ENCODE measurements at regions not wholly inside any gene's neighbourhood (a gene's known extent, or its start where the extent isn't known, plus 50 kb on each side); places are given as distances from the start of the nearest gene placed in this dataset.

DNA sequence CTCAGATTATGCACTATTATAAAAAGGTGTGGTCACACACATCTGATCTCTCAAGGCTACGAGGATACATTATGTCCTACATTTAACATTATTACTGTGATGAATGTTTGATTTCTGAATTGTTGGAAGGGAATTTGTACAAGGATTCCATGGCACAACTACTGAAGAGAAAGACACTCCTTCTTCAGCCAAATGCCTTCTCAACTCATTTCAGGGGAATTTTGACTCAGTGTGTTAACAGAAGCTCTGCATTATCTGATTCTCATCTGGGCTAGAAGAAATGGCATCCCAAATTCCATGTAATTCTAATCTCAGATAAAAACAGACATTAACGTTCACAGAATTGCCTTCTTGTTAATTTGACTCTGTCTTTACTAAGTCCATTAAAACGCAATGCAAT lies 477.7 kb downstream of the PDGFC start:
- TF ChIP-seq, protein P1, sequence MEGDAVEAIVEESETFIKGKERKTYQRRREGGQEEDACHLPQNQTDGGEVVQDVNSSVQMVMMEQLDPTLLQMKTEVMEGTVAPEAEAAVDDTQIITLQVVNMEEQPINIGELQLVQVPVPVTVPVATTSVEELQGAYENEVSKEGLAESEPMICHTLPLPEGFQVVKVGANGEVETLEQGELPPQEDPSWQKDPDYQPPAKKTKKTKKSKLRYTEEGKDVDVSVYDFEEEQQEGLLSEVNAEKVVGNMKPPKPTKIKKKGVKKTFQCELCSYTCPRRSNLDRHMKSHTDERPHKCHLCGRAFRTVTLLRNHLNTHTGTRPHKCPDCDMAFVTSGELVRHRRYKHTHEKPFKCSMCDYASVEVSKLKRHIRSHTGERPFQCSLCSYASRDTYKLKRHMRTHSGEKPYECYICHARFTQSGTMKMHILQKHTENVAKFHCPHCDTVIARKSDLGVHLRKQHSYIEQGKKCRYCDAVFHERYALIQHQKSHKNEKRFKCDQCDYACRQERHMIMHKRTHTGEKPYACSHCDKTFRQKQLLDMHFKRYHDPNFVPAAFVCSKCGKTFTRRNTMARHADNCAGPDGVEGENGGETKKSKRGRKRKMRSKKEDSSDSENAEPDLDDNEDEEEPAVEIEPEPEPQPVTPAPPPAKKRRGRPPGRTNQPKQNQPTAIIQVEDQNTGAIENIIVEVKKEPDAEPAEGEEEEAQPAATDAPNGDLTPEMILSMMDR (IDR thresholded peaks at IDR 0.05; ENCODE audit: low read depth, low read length, missing control alignments), result no peak
- DNase-seq (ENCODE audit: low read depth), result no peak
- no peak overlapping the region for H3K4me3 ChIP-seq (ENCODE audit: low read depth, low read length)
- in situ Hi-C loops (cut with HindIII; ENCODE audit: low sequenced_read_pairs), result no loop called here

GRCh38 chr4:156487107-156487506 lies 484.5 kb downstream of the PDGFC start:
- in situ Hi-C loops (cut with HindIII; ENCODE audit: low sequenced_read_pairs), result no loop called here
- no peak for DNase-seq (ENCODE audit: low read depth)
- H3K4me3 ChIP-seq (ENCODE audit: low read depth, low read length), result no peak overlapping the region
- TF ChIP-seq, protein P1 (IDR thresholded peaks at IDR 0.05; ENCODE audit: low read depth, low read length, missing control alignments), result no peak

DNA sequence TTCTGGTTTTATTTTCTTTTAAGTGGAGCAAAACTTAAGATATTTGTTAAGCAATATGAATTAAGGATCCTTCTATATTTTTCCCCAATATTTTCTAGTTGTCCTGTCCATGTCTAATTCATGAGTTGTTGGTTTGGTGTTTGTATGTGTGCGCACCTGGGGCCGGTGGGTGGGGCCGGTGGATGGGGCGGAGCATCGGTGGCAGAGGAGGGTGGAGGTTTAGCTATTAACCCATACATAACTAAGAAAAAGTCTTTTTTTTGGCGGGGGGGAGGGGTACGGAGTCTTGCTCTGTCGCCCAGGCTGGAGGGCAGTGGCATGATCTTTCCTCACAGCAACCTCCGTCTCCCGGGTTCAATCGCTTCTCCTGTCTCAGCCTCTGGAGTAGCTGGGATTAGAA lies 489.8 kb downstream of the PDGFC start:
- TF ChIP-seq, protein P1 (IDR thresholded peaks at IDR 0.05; ENCODE audit: low read depth, low read length, missing control alignments), result no peak
- no peak for DNase-seq (ENCODE audit: low read depth)
- in situ Hi-C loops (cut with HindIII; ENCODE audit: low sequenced_read_pairs), result no loop called here
- no peak overlapping the region for H3K4me3 ChIP-seq (ENCODE audit: low read depth, low read length)

DNA sequence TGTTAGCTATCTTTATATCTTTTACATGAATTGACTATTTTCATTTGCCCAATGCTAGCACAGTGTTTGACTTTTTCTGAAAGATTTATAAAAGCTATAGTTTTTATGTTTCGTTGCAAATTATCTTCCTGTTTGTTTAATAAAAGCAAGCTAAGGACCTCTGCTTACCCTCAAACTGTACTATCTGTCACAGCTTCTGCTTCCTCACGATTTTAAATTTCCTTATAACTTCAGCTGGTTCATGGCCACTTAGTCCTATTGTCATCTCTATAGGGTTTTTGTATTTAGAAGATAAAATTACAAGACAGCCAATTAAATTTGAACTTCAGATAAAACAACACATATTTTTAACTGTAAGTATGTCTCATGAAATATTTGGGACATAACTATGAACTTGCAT lies 494.0 kb downstream of the PDGFC start:
- no peak for DNase-seq (ENCODE audit: low read depth)
- in situ Hi-C loops (cut with HindIII; ENCODE audit: low sequenced_read_pairs), result no loop called here
- no peak overlapping the region for H3K4me3 ChIP-seq (ENCODE audit: low read depth, low read length)
- TF ChIP-seq, protein P1 (IDR thresholded peaks at IDR 0.05; ENCODE audit: low read depth, low read length, missing control alignments), result no peak

DNA sequence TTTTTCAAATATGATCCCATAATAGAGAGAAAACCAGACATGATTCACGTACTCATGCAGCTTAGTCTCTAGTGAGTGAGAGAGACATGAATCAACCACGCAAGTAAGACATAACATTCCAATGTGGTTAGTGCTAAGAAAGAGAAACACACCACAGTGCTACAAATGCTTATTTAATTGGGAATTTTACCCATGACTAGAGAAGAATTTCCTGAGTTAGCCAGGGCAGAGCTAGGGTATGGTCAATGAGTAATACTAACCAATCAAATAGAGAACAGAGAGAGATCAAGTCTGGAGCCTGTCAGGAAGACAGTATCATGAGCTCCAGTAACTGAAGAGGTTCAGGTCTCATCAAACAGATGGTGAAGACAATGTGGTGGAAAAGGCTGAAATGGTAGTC lies 495.2 kb downstream of the PDGFC start:
- H3K4me3 ChIP-seq (ENCODE audit: low read depth, low read length), result no peak overlapping the region
- TF ChIP-seq, protein P1 (IDR thresholded peaks at IDR 0.05; ENCODE audit: low read depth, low read length, missing control alignments), result no peak
- in situ Hi-C loops (cut with HindIII; ENCODE audit: low sequenced_read_pairs), result no loop called here
- peak; percentile 95 for DNase-seq (ENCODE audit: low read depth)

DNA sequence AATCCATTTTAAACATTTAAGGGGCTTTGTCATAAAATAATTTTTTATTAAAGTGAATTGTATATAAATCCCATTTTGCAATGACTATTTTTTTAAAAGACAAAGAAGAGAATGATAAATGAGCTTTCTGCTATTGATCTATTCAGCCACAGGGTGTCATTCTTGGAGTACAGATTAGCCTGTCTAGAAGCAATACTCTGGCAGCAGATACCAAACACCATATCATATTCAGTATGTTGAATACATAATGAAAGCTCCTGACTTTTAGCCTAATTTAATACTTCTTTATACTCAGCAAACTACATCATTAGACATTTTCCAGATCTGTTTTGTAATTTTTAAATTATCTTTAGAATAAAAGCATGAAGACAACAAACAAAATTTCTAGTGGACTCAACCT lies 496.3 kb downstream of the PDGFC start:
- in situ Hi-C loops (cut with HindIII; ENCODE audit: low sequenced_read_pairs), result no loop called here
- no peak overlapping the region for H3K4me3 ChIP-seq (ENCODE audit: low read depth, low read length)
- peak; percentile 51 for DNase-seq (ENCODE audit: low read depth)
- TF ChIP-seq, protein P1 (IDR thresholded peaks at IDR 0.05; ENCODE audit: low read depth, low read length, missing control alignments), result peak; percentile 44

DNA sequence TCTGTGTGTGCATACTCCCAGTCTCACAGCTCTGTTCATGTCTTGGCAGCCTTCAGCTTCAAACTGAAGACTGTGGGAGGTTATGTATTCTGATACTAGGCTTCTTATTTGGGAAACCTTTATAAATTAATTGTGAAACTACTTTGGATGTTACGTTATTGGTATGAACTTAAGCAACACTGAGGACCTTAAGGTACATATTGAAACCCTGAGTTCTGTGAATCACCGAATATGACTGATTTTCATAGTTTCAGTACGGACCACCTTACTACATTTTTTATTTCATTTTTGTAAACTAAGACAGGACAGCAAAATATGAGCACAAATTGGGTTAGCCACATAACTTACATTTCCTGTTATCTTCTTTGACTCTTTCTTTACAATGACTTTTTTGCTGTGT lies 498.4 kb downstream of the PDGFC start:
- H3K4me3 ChIP-seq (ENCODE audit: low read depth, low read length), result no peak overlapping the region
- no peak for DNase-seq (ENCODE audit: low read depth)
- TF ChIP-seq, protein P1 (IDR thresholded peaks at IDR 0.05; ENCODE audit: low read depth, low read length, missing control alignments), result no peak
- in situ Hi-C loops (cut with HindIII; ENCODE audit: low sequenced_read_pairs), result no loop called here

All from astrocyte of the cerebellum (primary cell).